GM19035 (cell line): ENCODE measurements at regions not wholly inside any gene's neighbourhood (a gene's known extent, or its start where the extent isn't known, plus 50 kb on each side); places are given as distances from the start of the nearest gene placed in this dataset.
"Not testable (repeated sequence)": the region's sequence is repeated elsewhere in the genome, so short reads cannot be mapped to it uniquely, and the experiment has no call there.

Experiments
- ATAC-seq: cut with Tn5 transposase; IDR thresholded peaks from one replicate; pipeline ENCODE4 v1.9.1; 2021; ENCODE audit not compliant: unreplicated experiment

DNA sequence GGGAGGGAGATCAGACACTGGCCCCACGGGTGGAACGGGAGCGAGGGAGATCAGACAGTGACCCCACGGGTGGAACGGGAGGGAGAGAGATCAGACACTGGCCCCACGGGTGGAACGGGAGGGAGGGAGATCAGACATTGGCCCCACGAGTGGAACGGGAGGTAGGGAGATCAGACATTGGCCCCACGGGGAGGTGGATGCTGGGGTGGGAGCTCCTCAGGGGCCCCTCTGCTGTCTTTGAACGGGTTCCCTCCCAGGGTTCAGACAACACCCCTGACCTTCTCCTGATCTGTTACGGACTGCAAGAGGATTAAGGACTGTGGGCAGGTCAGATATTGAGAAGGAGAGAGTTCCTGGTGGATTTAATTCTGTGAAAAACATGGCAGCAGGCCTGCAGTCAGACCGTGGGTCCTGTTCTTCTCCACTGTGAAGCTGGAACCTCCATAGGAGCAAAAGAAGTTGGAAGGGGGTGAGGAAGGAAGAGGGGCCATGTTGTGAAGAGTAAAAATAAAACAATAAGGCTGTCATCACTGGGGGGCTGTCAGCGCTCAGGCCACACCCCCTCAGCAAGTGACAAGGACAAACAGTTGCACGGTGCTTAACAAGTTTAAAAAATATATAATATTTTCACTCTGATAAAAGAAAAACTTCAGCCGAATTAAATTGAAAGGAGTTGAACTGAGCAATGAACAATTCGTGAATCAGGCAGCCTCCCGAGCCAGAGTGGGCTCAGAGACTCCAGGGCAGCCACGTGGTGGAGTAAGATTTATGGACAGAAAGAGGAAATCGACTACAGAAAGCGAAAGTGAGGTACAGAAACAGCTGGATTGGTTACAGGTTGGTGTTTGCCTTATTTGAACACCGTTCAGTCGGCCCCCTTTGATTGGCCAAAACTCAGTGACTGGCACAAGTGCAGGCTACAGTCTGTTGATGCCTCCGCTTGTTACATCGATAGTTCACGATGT is 348.7 kb upstream of the TNRC6C start:
- no peak for ATAC-seq

DNA sequence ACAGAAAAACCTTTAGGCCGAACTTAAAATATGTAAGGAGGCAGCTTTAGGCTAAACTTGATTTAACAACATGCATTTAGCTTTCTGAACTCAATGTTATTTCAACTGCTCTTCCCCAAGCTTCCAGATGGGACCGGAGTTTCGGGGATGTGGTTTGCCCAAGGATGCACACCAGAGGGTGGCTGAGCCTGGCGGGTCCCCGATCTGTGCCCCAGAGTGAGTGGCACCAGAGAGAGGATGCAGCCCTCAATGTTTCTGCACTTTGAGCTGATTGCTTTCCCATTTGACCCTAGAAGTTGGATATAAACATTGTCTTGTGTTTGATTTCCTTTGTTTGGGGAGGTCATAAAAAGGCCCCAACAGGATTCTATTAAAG is 348.0 kb upstream of the TNRC6C start:
- no peak for ATAC-seq

DNA sequence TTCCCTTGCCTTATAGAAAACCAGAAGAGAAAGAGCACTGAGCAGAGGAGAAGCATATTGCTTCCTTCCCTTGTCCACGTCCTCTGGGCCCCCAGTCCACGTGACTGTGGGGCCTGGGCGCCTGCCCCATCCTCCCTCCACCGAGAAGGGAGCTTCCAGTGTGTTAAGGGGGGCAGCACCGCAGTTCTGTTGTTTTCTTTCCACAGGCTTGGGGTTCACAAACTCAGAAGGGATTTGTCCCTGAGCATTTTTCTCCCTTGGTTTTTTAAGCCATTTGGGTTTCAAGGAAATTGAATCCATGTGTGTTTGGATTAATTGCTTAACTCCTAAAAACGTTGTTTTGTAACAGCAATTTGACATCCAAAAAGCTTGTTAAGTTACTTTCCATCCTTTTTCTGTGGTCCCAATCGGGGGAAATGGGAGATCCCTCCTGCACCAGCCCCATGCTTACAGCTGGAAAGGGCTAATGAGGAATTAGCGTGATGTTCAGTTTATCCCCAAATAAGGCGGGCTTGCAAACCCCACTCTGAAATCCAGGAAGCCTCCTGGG is 347.5 kb upstream of the TNRC6C start:
- no peak for ATAC-seq

DNA sequence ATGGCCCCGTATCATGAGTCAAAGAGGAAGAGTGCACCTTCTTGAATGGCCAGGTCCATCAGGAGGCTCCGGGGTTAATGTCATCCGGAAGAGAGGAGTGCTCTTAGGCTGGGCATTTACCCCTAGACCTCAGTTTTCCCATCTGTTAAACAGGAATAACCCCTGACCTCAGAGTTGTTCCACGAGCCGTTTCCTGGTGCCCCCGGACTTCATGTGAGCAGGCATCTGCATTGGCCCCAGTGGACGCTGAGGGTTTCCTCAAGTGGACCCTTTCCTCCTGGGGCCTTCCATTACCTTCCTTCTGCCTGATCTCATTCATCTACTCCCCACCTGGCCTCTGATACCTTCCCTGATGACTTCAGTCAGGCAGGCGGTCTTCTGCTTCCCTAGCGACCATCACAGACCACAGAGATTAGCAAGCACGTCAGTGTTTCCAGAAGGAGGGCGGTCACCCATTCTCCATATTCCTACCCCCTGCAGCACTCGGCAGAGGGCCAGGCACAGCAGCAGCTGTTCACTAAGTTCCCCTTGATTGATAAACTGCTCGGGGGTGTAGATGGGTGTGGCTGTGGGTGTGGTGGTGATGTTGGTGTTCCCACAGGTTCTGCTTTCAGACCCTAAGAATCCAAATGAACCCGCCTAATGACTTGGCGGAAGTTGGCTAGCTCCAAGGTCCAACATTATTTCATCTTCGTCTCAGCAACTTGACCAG is 346.6 kb upstream of the TNRC6C start:
- ATAC-seq = no peak

DNA sequence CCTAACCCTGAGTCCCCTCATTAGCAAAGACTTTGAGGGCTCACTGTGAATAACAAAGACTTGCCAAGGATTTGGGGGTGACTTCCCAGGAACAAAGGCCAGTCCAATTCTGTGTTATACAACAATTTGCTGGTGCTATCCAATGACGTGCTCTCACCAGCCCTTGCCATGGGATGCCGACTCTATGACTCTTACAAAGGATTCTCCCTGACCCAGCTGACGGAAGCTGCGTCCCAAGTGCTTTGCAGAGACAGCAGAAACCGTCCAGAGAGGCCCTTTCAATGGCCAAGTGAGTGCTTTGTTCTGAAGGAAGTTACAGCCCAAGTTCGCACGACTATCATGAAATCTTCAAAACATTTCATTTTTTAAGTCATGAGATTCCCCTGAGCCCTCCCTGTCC is 345.3 kb upstream of the TNRC6C start:
- ATAC-seq = no peak

DNA sequence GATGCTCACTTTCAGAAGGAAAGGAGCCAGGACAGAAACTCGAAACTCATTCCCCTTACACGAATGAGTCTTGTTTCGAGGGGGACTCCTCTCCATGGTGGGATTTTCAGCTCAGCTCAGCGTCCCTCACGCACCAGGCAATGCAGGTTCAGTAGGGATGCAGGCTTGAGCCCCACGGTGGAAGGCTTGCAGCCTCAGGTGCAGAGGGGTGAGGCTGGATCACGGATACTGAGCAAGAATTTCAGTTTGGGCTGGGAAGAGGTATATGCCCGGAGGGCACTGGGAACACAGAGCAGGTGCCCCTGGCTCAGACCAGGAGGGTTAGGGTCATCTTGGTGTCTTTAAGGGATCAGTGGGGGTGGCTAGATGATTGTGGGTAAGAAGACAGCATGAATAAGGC is 344.9 kb upstream of the TNRC6C start:
- ATAC-seq = no peak

DNA sequence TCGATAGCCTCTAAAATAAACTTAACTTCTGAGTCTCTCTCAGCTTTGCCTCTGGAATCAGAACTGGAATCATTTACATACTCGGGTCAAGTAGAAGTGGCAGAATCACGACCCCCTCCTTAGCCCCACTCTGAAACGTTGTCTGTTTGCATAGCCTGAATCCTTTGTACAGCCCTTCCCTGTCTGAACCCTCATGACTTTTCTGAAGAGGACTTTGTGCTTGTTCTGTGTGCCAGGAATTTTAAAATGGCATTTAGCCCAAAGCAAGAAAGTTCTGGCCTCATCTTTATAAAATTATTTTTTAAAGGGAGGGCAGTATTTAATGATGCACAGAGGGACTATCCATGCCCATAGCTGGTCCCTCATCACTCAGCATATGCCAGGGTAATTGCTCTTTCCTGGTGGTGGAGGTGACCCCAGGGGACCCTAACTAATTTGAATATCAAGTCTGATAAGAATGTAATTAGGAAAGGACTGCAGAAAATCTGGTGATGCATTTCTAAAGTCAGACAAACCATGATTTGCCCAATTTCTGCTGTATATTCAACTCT is 342.7 kb upstream of the TNRC6C start:
- ATAC-seq = no peak

DNA sequence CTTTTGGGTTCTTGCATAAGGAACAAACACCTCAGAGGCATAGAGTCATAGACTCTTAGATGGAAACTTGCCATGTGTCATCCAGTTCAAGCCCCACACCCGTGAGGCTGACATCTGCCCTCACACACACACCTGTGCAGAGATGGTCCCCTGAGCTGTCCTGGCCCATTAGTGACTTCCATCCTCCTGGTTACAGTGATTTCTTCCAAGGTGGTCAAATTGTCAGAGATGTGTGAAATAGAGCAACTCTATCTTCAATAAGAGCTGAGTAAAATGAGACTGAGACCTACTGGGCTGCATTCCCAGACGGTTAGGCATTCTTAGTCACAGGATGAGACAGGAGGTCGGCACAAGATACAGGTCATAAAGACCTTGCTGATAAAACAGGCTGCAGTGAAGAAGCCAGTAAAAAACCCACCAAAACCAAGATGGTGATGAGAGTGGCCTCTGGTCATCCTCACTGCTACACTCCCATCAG is 342.2 kb upstream of the TNRC6C start:
- ATAC-seq = no peak

DNA sequence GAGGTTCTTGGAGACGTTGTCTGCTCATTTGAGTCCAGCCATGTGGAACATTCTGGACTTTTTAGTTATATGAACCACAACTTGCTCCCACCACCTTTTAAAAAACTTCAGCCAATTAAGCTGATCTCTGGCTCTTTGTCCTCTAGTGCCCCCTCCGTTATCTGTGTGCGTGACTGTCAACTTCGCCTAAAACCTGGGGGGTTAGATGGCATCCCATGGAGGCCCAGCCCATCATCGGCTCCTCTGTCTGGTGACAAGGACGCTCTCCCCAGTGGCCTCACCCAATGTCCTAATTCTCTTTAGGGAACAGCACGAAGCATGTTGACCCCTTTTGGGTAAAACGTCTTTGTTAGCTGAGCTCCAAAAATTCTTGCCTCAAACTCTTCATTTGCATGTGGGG is 341.0 kb upstream of the TNRC6C start:
- ATAC-seq = no peak

DNA sequence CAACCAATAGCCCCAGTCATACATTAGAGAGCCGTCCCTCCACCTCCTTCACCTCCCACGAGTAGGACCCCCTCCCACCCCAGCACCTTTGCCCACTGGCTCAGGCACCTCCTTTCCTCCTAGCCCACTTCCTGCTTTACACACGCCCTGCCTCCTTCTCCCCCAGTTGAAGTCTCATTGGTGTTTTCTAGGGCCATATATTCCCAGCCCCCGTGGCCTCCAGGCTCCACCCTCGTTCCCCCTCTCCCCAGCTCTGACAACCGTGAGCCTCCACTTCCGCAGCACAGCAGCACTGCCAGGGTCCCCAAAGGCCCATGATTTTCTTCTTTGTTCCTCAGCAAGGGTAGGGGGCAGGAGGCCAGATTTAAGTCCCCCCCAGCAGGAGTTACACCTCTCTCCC is 340.3 kb upstream of the TNRC6C start:
- no peak for ATAC-seq

DNA sequence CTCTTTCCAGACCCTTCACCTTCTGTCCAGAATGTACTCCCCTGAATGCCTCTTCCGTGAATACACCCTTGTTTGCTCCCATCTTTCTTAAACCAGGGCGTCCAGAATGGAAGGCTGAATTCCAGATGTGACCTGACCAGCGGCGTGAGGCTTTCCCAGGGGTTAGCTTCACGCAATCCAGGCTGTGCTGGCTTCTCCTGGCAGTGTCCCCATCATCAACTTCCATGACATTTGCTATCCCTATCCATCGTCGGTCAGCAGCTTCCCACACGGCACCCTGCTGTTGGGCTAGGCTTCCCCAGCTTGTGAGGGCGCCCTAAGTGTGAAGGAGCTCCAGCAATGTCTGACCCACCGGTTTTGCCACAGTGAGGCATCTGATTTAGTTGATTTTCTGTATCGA is 339.8 kb upstream of the TNRC6C start:
- no peak for ATAC-seq

DNA sequence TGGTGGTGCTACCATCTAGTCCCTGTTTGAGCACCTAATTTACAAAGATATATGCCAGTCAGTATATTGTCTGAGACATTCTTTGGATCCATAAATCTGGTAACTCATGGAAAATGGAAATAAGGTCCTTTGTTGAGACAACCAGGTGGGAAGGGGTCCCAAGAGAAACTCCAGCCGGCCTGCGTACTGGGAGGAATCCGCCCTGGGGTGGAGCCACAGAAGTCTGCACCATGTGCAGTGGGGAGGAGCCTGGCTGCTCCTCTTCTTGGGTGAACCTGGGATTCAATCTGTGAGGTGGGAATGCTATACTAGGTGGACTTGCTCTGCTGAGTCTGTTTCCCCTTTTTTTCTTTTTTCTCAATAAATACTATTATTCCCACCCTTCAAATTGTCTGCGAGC is 339.2 kb upstream of the TNRC6C start:
- ATAC-seq = no peak

DNA sequence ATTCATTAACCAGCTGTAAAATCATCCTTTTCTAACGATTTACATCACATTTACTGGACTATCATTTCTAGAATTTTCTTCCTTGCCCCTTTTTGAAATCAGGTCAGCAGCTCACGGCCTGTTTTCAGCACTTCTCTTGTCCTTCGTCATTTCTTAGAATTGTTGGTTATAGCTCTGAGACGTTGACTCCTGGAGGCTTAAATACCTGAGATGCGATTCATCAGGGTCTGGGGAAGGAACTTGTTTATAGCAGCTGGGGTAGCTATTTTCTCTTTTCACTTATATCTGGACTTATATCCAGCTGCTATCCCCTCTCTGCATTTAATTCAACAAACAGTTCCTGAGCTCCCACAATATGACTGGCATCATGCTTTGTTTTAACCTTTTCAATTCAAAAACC is 338.7 kb upstream of the TNRC6C start:
- no peak for ATAC-seq

DNA sequence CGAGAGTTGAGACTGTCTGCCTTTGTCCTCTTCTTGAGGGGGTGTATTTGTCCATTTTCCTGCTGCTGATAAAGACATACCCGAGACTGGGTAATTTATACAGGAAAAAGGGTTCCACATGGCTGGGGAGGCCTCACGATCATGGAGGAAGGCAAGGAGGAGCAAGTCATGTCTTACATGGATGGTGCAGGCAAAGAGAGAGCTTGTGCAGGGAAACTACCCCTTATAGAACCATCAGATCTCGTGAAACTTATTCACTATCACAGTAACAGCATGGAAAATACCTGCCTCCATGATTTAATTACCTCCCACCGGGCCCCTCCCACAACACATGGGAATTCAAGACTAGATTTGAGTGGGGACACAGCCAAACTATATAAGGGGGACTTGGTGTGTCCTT is 338.2 kb upstream of the TNRC6C start:
- ATAC-seq = no peak

DNA sequence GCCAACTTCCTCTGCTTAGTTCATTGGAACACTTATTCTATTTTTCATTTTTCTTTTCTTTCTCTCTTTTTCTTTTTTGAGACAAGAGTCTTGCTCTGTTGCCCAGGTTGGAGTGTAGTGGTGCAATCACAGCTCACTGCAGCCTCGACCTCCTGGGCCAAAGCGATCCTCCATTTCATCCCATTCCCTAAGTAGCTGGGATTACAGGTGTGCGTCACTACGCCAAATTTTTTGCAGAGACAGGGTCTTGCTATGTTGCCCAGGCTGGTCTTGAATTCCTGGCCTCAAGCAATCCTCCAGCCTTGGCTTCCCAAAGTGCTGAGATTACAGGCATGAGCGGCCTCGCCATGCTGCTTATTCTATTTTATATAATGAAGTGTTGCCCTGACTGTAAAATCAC is 336.4 kb upstream of the TNRC6C start:
- ATAC-seq = not testable (repeated sequence)

DNA sequence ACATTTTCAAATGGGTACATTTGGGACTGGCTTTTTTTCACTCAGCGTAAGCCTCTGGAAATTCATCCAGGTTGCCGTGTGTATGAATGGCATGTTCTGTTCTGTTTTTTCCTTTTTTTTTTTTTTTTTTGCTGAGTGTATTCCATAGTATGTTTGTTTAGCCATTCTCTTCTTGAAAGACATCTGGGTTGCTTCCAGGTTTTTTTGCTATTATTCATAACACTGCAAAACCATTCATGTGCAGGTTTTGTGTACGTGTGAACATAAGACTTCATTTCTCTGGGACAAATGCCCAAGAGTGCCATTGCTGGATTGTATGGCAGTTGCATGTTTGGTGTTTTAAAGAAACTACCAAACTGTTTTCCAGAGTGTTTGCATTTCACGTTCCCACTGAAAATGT is 335.9 kb upstream of the TNRC6C start:
- no peak for ATAC-seq

DNA sequence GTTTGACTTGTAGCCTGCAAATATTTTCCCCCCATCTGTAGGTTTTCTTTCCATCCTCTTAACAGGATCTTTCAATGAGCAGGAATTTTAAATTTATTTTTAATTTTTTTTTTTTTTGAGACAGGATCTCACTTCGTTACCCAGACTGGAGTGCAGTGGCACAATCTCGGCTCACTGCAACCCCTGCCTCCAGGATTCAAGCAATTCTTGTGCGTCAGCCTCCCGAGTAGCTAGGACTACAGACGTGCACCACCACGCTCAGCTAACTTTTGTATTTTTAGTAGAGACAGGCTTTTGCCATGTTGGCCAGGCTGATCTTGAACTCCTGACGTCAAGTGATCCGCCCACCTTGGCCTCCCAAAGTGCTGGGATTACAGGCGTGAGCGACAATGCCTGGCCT is 335.2 kb upstream of the TNRC6C start:
- ATAC-seq = not testable (repeated sequence)

DNA sequence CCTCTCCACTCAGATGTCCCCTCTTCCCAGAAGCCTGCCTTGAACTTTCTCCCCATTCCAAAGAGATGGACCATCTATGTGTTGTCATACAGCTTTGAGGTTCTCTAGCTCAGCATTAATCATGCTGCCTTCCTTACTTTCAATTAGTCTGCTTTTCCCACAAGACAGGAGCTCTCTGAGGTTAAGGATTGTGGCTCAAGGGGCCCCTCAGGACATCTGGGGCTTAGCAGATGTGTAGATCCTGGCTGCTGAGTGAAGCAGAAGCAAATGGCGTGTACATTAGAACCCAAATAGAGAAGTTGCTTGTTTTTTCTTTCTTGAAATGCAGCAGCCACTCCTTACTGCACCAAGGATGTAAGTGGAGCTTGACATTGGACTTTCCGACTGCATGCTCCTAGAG is 330.5 kb upstream of the TNRC6C start:
- ATAC-seq = no peak

DNA sequence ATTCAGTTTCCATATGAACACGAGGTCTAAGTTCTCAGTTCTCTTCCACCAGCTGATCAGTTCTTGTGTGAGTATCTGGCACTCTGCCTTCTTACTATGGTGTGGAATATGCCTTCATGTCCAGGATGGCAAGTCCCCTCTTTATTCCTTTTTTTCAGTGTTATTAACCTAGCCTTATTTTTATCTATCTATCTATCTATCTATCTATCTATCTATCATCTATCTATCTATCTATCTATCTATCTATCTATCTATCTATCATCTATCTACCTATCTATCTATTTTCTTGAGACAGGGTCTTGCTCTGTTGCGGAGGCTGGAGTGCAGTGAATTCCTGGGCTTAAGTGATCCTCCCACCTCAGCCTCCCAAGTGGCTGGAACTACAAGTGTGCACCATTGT is 329.2 kb upstream of the TNRC6C start:
- not testable (repeated sequence) for ATAC-seq

DNA sequence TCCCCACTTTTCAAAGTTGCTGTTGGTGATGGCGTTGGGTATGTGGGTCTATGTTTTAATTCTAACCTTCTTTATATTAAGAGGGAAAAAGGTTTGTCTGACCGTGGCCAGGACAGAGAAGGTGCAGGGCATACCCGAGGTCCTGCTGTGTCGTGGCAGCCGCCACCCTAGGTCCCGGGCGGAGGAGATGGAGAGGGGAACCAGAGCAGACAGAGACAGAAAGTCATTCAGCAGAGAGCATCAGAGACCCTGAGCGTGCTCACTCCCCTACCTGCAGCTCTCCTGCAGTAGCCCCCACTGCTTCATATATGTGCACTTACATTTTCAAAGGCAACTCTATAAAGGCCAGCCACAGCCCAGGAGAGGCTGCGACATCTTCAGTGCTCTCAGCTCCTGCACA is 327.2 kb upstream of the TNRC6C start:
- no peak for ATAC-seq

DNA sequence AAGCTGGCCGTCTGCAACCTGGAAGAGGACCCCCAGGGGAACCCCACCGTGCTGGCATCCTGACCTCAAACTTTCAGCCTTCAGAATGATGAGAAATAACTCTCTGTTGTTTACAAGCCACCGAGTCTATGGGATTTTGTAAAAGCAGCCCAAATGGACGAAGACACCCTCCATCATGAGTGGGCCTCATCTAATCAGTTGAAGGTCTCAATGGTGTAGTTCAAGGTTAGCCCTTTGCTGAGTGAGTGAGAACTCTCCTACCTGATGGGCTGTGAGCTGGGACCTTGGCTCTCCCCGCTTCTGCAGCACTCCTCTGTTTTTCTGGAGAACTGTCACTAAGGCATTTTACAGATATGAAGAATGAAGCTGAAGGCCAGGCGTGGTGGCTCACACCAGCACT is 325.9 kb upstream of the TNRC6C start:
- no peak for ATAC-seq

DNA sequence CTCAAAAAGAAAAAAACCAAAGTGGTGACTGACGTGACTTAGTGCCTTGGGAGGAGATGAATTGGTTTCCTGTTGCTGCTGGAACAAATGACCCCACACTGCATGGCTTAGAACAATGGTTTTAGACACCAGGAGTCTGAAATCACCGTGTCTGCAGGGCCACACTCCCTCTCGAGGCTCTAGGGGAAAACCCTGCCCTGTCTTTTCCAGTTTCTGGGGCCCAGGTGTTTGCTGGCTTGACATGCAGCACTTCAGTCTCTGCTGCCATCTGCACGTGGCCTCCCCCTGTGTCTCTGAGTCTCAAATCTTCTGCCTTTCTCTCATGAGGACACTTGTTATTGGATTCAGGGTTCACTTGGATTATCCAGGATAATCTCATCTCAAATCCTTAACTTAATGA is 323.8 kb upstream of the TNRC6C start:
- ATAC-seq = no peak
